ENCODE measurements at regions not wholly inside any gene's neighbourhood (a gene's known extent, or its start where the extent isn't known, plus 50 kb on each side); places are given as distances from the start of the nearest gene placed in this dataset.
"Not testable (repeated sequence)": the region's sequence is repeated elsewhere in the genome, so short reads cannot be mapped to it uniquely, and the experiment has no call there.

- TF ChIP-seq CTCF (IDR thresholded peaks at IDR 0.05 in 4 of 5, conservative IDR thresholded peaks at IDR 0.05 in 1 of 5); POLR2A (IDR thresholded peaks at IDR 0.05): not testable (repeated sequence)
Measured at GRCh38 chr5:62218860-62219259, 87.1 kb upstream of the KIF2A start.

Data from gastrocnemius medialis (tissue), 4 donors.